HL-60 (cell line): ENCODE measurements at regions not wholly inside any gene's neighbourhood (a gene's known extent, or its start where the extent isn't known, plus 50 kb on each side); places are given as distances from the start of the nearest gene placed in this dataset.

Source experiments
- DNase-seq, 2 experiments: peaks; one replicate each; pipeline ENCODE4 v3.0.0-alpha.2; 2010 to 2020; ENCODE audit warnings: low read depth in 1 of 2, low spot score in 1 of 2
- H3K27ac ChIP-seq: fragments of 250-450 bp; sonication (Bioruptor Pico); replicated peaks from 2 replicates; pipeline ENCODE4 v1.5.1; 2020; ENCODE audit warnings: mild to moderate bottlenecking, moderate library complexity
- H3K27me3 ChIP-seq: fragments of 250-450 bp; sonication (Bioruptor Pico); 2 replicates; pipeline ENCODE4 v1.5.1; 2021; ENCODE audit warnings: mild to moderate bottlenecking, moderate library complexity; ENCODE audit not compliant: insufficient read depth, poor library complexity, severe bottlenecking
- H3K4me3 ChIP-seq: replicated peaks from 2 replicates; pipeline ENCODE4 v1.5.1; 2011; ENCODE audit warnings: mild to moderate bottlenecking, control low read depth, low read length; ENCODE audit not compliant: insufficient read depth
- GABPA ChIP-seq: IDR thresholded peaks from 2 replicates; pipeline ENCODE4 v1.6.1; 2012; ENCODE audit warnings: low read depth
- POLR2AphosphoS5 ChIP-seq: IDR thresholded peaks from 2 replicates; pipeline ENCODE4 v1.6.1; 2012; ENCODE audit warnings: low read depth
- SPI1 ChIP-seq: IDR thresholded peaks from 2 replicates; pipeline ENCODE4 v1.6.1; 2012; ENCODE audit warnings: low read depth, mild to moderate bottlenecking, borderline replicate concordance
- TF ChIP-seq, protein P1 (sequence below): IDR thresholded peaks from 2 replicates; pipeline ENCODE4 v1.6.1; 2012; ENCODE audit warnings: low read depth; ENCODE audit not compliant: insufficient replicate concordance
- TF ChIP-seq, protein P2 (sequence below): IDR thresholded peaks from one replicate; pipeline ENCODE4 v1.5.1; 2011; ENCODE audit warnings: low read length, control low read depth, inconsistent platforms; ENCODE audit not compliant: insufficient read depth

DNA sequence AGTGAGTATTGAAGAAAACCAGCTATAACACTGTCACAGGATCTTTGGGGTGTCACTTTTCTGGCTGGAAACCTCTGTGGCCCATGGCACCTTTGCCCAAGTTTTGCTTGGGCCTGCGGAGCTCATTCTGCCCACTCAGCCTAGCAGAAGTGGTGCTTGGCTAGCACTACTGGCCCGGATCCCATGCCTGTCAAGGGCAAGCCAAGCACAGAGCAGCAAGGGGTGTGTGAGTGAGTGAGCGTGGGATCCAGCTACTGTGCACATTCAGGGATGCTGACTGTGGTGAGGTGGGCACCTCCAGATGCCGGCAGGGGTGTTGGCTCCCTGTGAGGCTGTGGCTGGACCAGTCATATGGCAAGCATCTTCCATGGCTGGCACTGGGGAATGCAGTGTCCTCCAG lies 55.4 kb upstream of the RASGEF1B start:
- no peak for TF ChIP-seq SPI1
- TF ChIP-seq, protein P1, sequence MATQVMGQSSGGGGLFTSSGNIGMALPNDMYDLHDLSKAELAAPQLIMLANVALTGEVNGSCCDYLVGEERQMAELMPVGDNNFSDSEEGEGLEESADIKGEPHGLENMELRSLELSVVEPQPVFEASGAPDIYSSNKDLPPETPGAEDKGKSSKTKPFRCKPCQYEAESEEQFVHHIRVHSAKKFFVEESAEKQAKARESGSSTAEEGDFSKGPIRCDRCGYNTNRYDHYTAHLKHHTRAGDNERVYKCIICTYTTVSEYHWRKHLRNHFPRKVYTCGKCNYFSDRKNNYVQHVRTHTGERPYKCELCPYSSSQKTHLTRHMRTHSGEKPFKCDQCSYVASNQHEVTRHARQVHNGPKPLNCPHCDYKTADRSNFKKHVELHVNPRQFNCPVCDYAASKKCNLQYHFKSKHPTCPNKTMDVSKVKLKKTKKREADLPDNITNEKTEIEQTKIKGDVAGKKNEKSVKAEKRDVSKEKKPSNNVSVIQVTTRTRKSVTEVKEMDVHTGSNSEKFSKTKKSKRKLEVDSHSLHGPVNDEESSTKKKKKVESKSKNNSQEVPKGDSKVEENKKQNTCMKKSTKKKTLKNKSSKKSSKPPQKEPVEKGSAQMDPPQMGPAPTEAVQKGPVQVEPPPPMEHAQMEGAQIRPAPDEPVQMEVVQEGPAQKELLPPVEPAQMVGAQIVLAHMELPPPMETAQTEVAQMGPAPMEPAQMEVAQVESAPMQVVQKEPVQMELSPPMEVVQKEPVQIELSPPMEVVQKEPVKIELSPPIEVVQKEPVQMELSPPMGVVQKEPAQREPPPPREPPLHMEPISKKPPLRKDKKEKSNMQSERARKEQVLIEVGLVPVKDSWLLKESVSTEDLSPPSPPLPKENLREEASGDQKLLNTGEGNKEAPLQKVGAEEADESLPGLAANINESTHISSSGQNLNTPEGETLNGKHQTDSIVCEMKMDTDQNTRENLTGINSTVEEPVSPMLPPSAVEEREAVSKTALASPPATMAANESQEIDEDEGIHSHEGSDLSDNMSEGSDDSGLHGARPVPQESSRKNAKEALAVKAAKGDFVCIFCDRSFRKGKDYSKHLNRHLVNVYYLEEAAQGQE = no peak
- TF ChIP-seq GABPA = no peak
- TF ChIP-seq POLR2AphosphoS5 = no peak
- TF ChIP-seq, protein P2, sequence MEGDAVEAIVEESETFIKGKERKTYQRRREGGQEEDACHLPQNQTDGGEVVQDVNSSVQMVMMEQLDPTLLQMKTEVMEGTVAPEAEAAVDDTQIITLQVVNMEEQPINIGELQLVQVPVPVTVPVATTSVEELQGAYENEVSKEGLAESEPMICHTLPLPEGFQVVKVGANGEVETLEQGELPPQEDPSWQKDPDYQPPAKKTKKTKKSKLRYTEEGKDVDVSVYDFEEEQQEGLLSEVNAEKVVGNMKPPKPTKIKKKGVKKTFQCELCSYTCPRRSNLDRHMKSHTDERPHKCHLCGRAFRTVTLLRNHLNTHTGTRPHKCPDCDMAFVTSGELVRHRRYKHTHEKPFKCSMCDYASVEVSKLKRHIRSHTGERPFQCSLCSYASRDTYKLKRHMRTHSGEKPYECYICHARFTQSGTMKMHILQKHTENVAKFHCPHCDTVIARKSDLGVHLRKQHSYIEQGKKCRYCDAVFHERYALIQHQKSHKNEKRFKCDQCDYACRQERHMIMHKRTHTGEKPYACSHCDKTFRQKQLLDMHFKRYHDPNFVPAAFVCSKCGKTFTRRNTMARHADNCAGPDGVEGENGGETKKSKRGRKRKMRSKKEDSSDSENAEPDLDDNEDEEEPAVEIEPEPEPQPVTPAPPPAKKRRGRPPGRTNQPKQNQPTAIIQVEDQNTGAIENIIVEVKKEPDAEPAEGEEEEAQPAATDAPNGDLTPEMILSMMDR = no peak
- DNase-seq = no peak
- H3K27ac ChIP-seq = no peak overlapping the region
- H3K4me3 ChIP-seq = no peak overlapping the region
- no peaks in the 10 kb centered on the region for H3K27me3 ChIP-seq

DNA sequence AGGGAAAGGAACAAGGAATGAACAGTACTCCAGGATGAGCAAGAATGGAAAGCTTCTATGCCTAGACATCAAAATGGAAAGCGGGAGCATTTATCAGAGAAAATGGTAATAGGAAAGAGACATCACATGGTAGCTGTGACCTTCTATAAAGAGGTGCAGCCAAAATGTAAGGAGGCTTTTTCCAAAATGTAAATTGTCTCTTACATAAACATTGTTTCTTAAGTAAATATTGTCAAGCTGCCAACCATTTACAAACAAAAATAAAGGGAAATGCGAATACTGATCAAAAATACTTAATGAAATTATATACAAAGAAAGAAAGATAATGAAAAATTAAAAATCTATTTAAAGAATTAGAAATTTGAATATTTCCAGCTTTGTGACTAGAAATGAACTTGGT lies 55.0 kb upstream of the RASGEF1B start:
- H3K4me3 ChIP-seq = no peak overlapping the region
- H3K27me3 ChIP-seq = no peaks in the 10 kb centered on the region
- TF ChIP-seq, protein P2 = no peak
- TF ChIP-seq, protein P1 = no peak
- TF ChIP-seq GABPA (no peak), SPI1 (no peak), POLR2AphosphoS5 (no peak)
- no peak overlapping the region for H3K27ac ChIP-seq
- no peak for DNase-seq

DNA sequence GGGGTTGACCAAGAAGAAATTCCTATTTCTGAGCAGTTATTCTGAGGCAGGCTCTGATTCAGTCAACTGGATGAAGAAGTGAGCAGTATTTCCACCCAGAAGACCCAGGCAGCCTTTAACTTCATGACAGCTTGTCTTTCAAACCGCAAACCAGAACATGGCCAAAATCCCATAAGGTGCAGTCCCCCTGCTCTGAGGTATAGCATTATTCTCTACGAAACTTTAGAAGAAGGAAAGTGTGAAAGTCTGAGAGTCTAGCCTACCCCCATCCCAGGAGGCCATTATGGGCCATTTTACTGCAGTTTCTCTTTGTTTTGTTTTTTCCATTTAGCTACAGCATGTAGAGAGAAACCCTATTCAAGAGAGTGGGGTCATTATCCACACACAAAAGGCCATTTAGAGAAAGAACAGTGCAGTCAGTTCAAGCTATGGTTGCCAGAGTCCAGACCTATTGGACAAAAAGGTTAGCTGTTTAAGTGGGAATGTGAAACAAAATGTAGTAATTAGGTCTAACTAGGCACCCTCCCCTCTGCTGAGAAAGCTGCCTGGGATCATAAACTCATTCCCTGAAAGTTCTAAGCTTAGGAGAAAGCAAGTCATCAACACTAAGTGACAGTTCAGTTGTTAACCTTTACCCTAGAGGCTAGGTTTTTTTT lies 52.1 kb upstream of the RASGEF1B start:
- no peak for TF ChIP-seq POLR2AphosphoS5
- TF ChIP-seq, protein P2 = no peak
- no peak for TF ChIP-seq SPI1
- TF ChIP-seq, protein P1 = no peak
- no peak for TF ChIP-seq GABPA
- Histone ChIP-seq H3K27ac (no peak overlapping the region), H3K4me3 (no peak overlapping the region), H3K27me3 (no peaks in the 10 kb centered on the region)
- DNase-seq = no peak
